Activated naive CD4-positive, alpha-beta T cell treated with anti-CD3 and anti-CD28 coated beads, Interleukin-2, amount 50 U/mL, for 72 hours (primary cell): ENCODE measurements at regions not wholly inside any gene's neighbourhood (a gene's known extent, or its start where the extent isn't known, plus 50 kb on each side); places are given as distances from the start of the nearest gene placed in this dataset.

Source experiments
- ATAC-seq, 2 donors: fragments of 150-1000 bp; cut with Tn5 transposase; 2 replicates each; pipeline ENCODE4 v1.10.0; 2021; ENCODE audit warnings: mild to moderate bottlenecking in 2 of 2, moderate library complexity in 2 of 2
- DNase-seq, 2 donors: peaks; one replicate each; pipeline ENCODE4 v3.0.0; 2021 to 2022; ENCODE audit warnings: low spot score in 2 of 2
- H3K27ac Mint-ChIP-seq, 2 donors: one replicate each; pipeline ENCODE4 v1.8.0; 2022; ENCODE audit warnings: mild to moderate bottlenecking in 2 of 2, mixed read lengths in 2 of 2
- H3K36me3 Mint-ChIP-seq, 2 donors: one replicate each; pipeline ENCODE4 v1.8.0; 2022; ENCODE audit warnings: mixed read lengths in 2 of 2
- H3K9me3 Mint-ChIP-seq, 2 donors: one replicate each; pipeline ENCODE4 v1.8.0; 2022; ENCODE audit warnings: mixed read lengths in 2 of 2

DNA sequence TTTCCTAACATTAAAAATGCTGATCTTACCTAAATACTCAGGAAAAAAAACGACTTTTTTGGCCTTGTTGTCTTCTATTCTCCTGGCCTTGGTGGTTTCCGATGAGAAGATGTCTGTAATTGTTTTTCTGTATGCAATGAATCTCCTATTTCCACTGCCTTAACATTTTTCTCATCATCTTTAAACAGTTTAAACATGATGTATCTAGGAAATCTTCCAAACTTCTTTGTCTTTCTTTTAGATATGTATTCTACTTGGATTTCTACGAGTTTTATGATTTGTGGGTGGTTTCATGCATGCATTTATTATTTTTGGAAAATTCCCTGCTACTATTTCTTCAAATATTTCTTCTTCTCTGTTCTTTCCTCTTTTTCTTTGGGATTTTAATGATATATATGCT, 288.6 kb upstream of the GYPC start:
- ATAC-seq: no peak
- H3K9me3 Mint-ChIP-seq: no peaks in the 10 kb centered on the region
- no peaks in the 10 kb centered on the region for H3K36me3 Mint-ChIP-seq
- no peak for DNase-seq
- no peak overlapping the region for H3K27ac Mint-ChIP-seq

- Mint-ChIP-seq H3K27ac (peak overlapping the region in 1 of 2 donors; percentile 22), H3K36me3 (no peaks in the 10 kb centered on the region), H3K9me3 (no peaks in the 10 kb centered on the region)
- ATAC-seq (no peak), DNase-seq (no peak)
These were observed 287.2 kb upstream of the GYPC start for GRCh38 chr2:126368758-126369157.

GRCh38 chr2:126370201-126370600, 285.8 kb upstream of the GYPC start:
- no peaks in the 10 kb centered on the region for H3K9me3 Mint-ChIP-seq
- no peak overlapping the region for H3K27ac Mint-ChIP-seq
- H3K36me3 Mint-ChIP-seq: no peaks in the 10 kb centered on the region
- DNase-seq: no peak
- ATAC-seq: no peak

DNA sequence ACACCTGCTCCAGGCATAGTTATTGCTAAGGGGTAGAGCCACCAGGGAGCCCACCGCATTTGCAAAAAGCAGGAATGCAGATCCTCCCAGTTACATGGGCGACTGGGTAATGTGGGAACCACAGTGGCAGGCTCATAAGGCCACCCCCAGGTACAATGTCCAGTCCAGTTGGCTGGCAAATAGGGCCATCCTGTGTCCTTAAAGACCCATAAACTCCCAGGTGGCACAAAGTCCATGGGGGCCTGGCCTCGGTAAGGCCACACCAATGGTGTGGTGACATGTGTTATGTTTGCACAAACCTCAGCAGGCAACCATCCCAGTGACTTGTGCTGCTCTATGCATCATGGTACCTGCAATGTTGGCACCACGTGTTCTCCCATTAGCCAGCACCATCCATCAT, 283.6 kb upstream of the GYPC start:
- Mint-ChIP-seq H3K36me3 (no peaks in the 10 kb centered on the region), H3K27ac (no peak overlapping the region), H3K9me3 (no peaks in the 10 kb centered on the region)
- no peak for ATAC-seq
- no peak for DNase-seq

GRCh38 chr2:126378176-126378575, 277.8 kb upstream of the GYPC start:
- Mint-ChIP-seq H3K36me3 (no peaks in the 10 kb centered on the region), H3K27ac (no peak overlapping the region), H3K9me3 (no peaks in the 10 kb centered on the region)
- DNase-seq: no peak
- no peak for ATAC-seq

DNA sequence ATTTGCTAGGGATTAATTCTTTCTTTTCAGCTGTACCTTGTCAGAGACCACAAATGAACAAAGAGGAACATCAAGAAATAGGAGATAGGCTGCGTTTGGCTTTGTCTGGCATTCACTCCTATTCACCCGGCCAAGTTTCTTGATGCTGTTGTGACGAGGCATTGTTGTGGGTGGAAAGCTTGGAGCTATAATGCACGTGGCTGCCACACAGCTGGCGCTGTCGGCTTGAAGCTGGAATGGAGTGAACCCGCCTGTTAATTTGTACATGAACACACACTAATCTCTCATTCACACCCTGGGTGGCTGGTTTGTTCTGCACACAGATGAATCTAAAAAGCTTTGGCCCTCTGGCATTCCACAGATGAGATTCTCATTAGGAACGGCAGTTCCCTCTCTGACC, 274.9 kb upstream of the GYPC start:
- Mint-ChIP-seq H3K27ac (no peak overlapping the region), H3K36me3 (peaks cover 2 to 3% of the 10 kb centered on the region in 2 donors), H3K9me3 (peaks cover 0 to 4% of the 10 kb centered on the region in 2 donors)
- no peak for DNase-seq
- ATAC-seq: no peak

DNA sequence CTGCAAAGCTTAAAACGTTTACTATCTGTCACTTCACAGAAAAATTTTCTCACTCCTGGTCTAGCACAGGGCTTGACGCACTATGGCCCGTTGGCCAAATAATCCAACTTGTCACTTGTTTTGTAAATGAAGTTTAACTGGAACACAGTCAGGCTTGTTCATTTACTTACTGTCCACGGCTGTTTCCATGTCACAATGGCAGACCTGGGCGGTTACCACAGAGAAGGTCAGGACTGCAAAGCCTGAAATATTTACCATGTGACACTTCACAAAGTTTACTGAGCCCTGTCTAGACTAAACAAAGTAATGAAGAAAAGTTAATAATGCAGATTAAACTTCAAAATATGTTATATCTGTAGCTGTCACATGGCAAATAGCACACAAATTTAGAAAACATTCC, 273.0 kb upstream of the GYPC start:
- no peak for ATAC-seq
- Mint-ChIP-seq H3K36me3 (peaks cover 18 to 21% of the 10 kb centered on the region in 2 donors), H3K27ac (no peak overlapping the region), H3K9me3 (peaks cover 12 to 18% of the 10 kb centered on the region in 2 donors)
- DNase-seq: no peak

- DNase-seq (no peak), ATAC-seq (no peak)
- peaks cover 15 to 18% of the 10 kb centered on the region in 2 donors for H3K9me3 Mint-ChIP-seq
- H3K36me3 Mint-ChIP-seq: peaks cover 18 to 21% of the 10 kb centered on the region in 2 donors
- H3K27ac Mint-ChIP-seq: no peak overlapping the region
These were observed 272.2 kb upstream of the GYPC start for GRCh38 chr2:126383800-126384199.

DNA sequence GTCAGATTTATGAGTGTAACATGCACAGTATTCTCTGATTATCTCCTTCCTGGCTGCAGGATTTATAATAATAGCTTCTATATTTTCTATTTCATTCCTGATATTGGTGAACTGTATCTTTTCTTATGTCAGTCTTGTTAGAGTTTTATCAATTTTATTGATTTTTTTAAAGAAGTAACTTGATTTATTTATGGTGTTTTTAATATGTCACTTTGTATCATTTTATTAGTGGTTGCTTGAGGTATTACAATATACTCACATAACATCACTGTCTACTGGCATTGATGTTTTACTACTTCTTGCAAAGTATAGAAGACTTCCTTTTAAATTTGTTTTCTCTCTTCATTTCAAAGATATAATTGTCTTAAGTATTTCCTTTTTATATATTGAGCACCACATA, 270.5 kb upstream of the GYPC start:
- peaks cover 15 to 18% of the 10 kb centered on the region in 2 donors for H3K9me3 Mint-ChIP-seq
- no peak for DNase-seq
- H3K36me3 Mint-ChIP-seq: peaks cover 18 to 21% of the 10 kb centered on the region in 2 donors
- no peak overlapping the region for H3K27ac Mint-ChIP-seq
- ATAC-seq: no peak

DNA sequence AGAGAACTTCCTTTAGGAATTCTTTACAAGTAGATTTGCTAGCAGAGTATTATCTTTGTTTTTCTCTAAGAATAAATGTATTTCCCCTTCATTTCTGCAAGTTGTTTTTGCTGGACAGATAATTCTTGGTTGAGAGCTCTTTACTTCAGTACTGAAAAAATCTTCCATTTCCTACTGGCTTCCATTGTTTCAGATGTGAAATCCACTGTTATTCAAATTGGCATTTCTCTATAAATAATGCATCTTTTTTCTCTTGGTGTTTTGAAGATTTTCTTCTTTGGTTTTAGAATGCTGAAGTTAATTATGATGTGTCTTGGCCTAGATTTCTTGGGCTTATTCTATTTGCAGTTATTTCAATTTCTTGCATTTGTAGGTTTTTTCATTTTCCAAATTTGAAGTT, 270.0 kb upstream of the GYPC start:
- Mint-ChIP-seq H3K9me3 (peaks cover 15 to 18% of the 10 kb centered on the region in 2 donors), H3K36me3 (peaks cover 18 to 21% of the 10 kb centered on the region in 2 donors), H3K27ac (no peak overlapping the region)
- DNase-seq: no peak
- ATAC-seq: no peak

DNA sequence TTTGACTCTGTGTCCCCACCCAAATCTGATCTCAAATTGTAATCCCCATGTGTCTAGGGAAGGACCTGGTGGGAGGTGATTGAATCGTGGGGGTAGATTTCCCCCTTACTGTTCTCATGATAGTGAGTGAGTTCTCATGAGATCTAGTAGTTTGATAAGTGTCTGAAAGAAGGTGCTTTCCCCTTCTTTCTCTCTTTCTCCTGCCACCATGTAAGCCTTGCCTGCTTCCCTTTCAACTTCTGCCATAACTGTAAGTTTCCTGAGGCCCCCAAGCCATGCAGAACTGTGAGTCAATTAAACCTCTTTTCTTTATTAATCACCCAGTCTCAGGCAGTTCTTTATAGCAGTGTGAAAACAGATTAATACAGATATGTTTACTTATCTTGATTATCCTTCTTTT, 266.5 kb upstream of the GYPC start:
- DNase-seq: no peak
- H3K9me3 Mint-ChIP-seq: peaks cover 15 to 18% of the 10 kb centered on the region in 2 donors
- peak; percentile 37 to 53 for ATAC-seq
- peaks cover 18 to 21% of the 10 kb centered on the region in 2 donors for H3K36me3 Mint-ChIP-seq
- no peak overlapping the region for H3K27ac Mint-ChIP-seq

- H3K9me3 Mint-ChIP-seq: peaks cover 0 to 4% of the 10 kb centered on the region in 2 donors
- no peaks in the 10 kb centered on the region for H3K36me3 Mint-ChIP-seq
- H3K27ac Mint-ChIP-seq: no peak overlapping the region
- ATAC-seq (no peak), DNase-seq (no peak)
These were observed 263.1 kb upstream of the GYPC start for GRCh38 chr2:126392889-126393288.

- peak overlapping the region in 1 of 2 donors; percentile 22 for H3K27ac Mint-ChIP-seq
- H3K9me3 Mint-ChIP-seq: no peaks in the 10 kb centered on the region
- H3K36me3 Mint-ChIP-seq: no peaks in the 10 kb centered on the region
- DNase-seq: peak in 1 of 2 donors; percentile 9
- ATAC-seq: peak in 1 of 2 donors; percentile 34
These were observed 257.0 kb upstream of the GYPC start for GRCh38 chr2:126399001-126399400.

GRCh38 chr2:126403039-126403628, 252.8 kb upstream of the GYPC start:
- Mint-ChIP-seq H3K9me3 (no peaks in the 10 kb centered on the region), H3K36me3 (no peaks in the 10 kb centered on the region), H3K27ac (no peak overlapping the region)
- no peak for ATAC-seq
- no peak for DNase-seq

GRCh38 chr2:126406267-126406666, 249.7 kb upstream of the GYPC start:
- Mint-ChIP-seq H3K36me3 (no peaks in the 10 kb centered on the region), H3K9me3 (no peaks in the 10 kb centered on the region), H3K27ac (no peak overlapping the region)
- ATAC-seq: no peak
- DNase-seq: no peak

- Mint-ChIP-seq H3K27ac (no peak overlapping the region), H3K9me3 (no peaks in the 10 kb centered on the region), H3K36me3 (no peaks in the 10 kb centered on the region)
- ATAC-seq (no peak), DNase-seq (no peak)
These were observed 247.3 kb upstream of the GYPC start for GRCh38 chr2:126408671-126409070.

GRCh38 chr2:126409850-126410249, 246.1 kb upstream of the GYPC start:
- ATAC-seq (no peak), DNase-seq (no peak)
- no peak overlapping the region for H3K27ac Mint-ChIP-seq
- H3K36me3 Mint-ChIP-seq: no peaks in the 10 kb centered on the region
- peaks cover 0 to 4% of the 10 kb centered on the region in 2 donors for H3K9me3 Mint-ChIP-seq

DNA sequence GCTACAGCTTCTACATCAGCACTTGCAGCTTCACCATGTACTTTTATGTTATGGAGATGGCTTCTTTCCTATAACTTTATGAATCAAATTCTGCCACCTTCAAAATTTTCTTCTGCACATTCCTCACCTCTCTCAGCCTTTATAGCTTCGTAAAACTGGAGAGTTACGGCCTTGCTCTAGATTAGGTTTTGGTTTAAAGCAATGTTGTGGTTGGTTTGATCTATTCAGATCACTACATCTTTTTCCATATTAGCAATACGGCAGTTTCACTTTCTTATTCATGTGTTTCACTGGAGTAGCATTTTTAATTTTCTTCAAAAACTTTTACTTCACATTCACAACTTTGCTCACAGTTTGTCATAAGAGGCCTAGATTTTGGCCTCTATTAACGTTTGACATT, 242.9 kb upstream of the GYPC start:
- H3K36me3 Mint-ChIP-seq: no peaks in the 10 kb centered on the region
- H3K9me3 Mint-ChIP-seq: peaks cover 4 to 7% of the 10 kb centered on the region in 2 donors
- ATAC-seq (peak; percentile 99 to 100), DNase-seq (peak in 1 of 2 donors; percentile 7)
- peak overlapping the region; percentile 1 to 19 for H3K27ac Mint-ChIP-seq
